ENCODE measurements at regions not wholly inside any gene's neighbourhood (a gene's known extent, or its start where the extent isn't known, plus 50 kb on each side); places are given as distances from the start of the nearest gene placed in this dataset.

DNA sequence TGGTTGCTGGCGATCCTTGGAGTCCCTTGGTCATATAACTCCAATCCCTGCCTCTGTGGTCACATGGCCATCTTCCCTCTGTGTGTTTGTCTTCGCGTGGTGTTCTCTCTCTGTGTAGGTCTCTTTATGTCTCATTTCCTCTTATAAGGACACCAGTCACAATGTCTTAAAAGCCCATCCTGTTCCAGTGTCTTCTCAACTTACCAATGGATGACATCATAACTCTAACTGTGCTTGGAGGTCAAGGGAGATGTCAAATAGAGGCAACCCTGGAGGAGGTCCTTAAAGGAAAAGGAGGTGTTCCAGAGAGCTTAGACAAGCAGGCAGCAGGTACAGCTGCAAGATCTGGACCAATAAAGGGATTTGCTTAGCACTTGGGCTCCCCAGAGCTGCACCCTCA, 143.0 kb downstream of the BUB3 start:
- TF ChIP-seq, protein P1, sequence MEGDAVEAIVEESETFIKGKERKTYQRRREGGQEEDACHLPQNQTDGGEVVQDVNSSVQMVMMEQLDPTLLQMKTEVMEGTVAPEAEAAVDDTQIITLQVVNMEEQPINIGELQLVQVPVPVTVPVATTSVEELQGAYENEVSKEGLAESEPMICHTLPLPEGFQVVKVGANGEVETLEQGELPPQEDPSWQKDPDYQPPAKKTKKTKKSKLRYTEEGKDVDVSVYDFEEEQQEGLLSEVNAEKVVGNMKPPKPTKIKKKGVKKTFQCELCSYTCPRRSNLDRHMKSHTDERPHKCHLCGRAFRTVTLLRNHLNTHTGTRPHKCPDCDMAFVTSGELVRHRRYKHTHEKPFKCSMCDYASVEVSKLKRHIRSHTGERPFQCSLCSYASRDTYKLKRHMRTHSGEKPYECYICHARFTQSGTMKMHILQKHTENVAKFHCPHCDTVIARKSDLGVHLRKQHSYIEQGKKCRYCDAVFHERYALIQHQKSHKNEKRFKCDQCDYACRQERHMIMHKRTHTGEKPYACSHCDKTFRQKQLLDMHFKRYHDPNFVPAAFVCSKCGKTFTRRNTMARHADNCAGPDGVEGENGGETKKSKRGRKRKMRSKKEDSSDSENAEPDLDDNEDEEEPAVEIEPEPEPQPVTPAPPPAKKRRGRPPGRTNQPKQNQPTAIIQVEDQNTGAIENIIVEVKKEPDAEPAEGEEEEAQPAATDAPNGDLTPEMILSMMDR (IDR thresholded peaks at IDR 0.05), result no peak
- TF ChIP-seq POLR2A (IDR thresholded peaks at IDR 0.05) (no peak), EP300 (IDR thresholded peaks at IDR 0.05) (no peak)
